ENCODE measurements at regions not wholly inside any gene's neighbourhood (a gene's known extent, or its start where the extent isn't known, plus 50 kb on each side); places are given as distances from the start of the nearest gene placed in this dataset.
"Not testable (repeated sequence)": the region's sequence is repeated elsewhere in the genome, so short reads cannot be mapped to it uniquely, and the experiment has no call there.

- DNase-seq: no peak
These were observed 151.8 kb upstream of the DPH6 start for GRCh38 chr15:35697549-35698299.

GRCh38 chr15:35698331-35698730 is 152.4 kb upstream of the DPH6 start:
- DNase-seq: no peak

GRCh38 chr15:35698966-35699575 is 153.1 kb upstream of the DPH6 start:
- DNase-seq: no peak

- DNase-seq: not testable (repeated sequence)
These were observed 154.2 kb upstream of the DPH6 start for GRCh38 chr15:35700091-35700593.

- no peak for DNase-seq
These were observed 155.6 kb upstream of the DPH6 start for GRCh38 chr15:35701402-35702046.

- DNase-seq: no peak
These were observed 157.1 kb upstream of the DPH6 start for GRCh38 chr15:35702946-35703495.

GRCh38 chr15:35705030-35705883 is 159.3 kb upstream of the DPH6 start:
- no peak for DNase-seq

- DNase-seq: no peak
These were observed 160.1 kb upstream of the DPH6 start for GRCh38 chr15:35705884-35706585.

- DNase-seq: no peak
These were observed 167.0 kb upstream of the DPH6 start for GRCh38 chr15:35712956-35713355.

- DNase-seq: no peak
These were observed 167.8 kb upstream of the DPH6 start for GRCh38 chr15:35713733-35714132.

GRCh38 chr15:35717721-35718120 is 171.8 kb upstream of the DPH6 start:
- DNase-seq: no peak

- DNase-seq: no peak
These were observed 174.1 kb upstream of the DPH6 start for GRCh38 chr15:35720019-35720418.

GRCh38 chr15:35720984-35721383 is 175.0 kb upstream of the DPH6 start:
- no peak for DNase-seq

GRCh38 chr15:35721751-35722150 is 175.8 kb upstream of the DPH6 start:
- no peak for DNase-seq

GRCh38 chr15:35722501-35722900 is 176.5 kb upstream of the DPH6 start:
- DNase-seq: no peak

GRCh38 chr15:35723120-35723847 is 177.3 kb upstream of the DPH6 start:
- no peak for DNase-seq

GRCh38 chr15:35723852-35724251 is 177.9 kb upstream of the DPH6 start:
- no peak for DNase-seq

- DNase-seq: no peak
These were observed 178.7 kb upstream of the DPH6 start for GRCh38 chr15:35724626-35725025.

- DNase-seq: no peak
These were observed 179.4 kb upstream of the DPH6 start for GRCh38 chr15:35725353-35725752.

GRCh38 chr15:35727627-35728026 is 181.7 kb upstream of the DPH6 start:
- no peak for DNase-seq

GRCh38 chr15:35728219-35728940 is 182.4 kb upstream of the DPH6 start:
- DNase-seq: no peak

All from NCI-H2107 (cell line).